ENCODE measurements at regions not wholly inside any gene's neighbourhood (a gene's known extent, or its start where the extent isn't known, plus 50 kb on each side); places are given as distances from the start of the nearest gene placed in this dataset.

DNA sequence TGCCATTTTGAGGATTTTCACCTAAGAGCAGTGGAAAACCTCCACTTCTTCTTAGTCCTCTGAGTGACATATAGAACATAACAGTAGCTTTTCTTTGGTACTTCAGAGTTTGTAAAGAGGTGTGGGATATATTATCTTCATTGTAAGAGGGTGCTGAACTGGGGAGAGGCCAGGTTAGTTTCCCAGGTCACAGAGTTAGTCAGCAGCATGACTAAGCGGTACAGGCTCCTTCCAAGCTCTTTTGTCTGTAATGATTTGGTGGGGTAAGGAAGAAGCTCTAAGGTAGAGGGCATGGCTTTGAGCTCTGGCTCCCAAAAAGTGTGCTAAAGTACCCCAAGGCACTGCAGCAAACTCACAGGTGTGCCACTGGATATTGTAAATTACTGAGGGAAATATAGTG, 325.0 kb upstream of the PLXNA2 start:
- intact Hi-C loops (cut with DNase I), result no loop called here
- Histone ChIP-seq H3K36me3 (no peaks in the 10 kb centered on the region), H3K9me3 (no peaks in the 10 kb centered on the region), H3K27ac (no peak overlapping the region), H3K4me1 (no peaks in the 10 kb centered on the region), H3K4me3 (no peak overlapping the region), H3K27me3 (no peaks in the 10 kb centered on the region)
- DNase-seq, result no peak
- 76 to 87% methylated on average over 1 of the region's 1 CpG for WGBS, 2 donors
- no peak for ATAC-seq
- no peak for FAIRE-seq
- TF ChIP-seq, protein P1, sequence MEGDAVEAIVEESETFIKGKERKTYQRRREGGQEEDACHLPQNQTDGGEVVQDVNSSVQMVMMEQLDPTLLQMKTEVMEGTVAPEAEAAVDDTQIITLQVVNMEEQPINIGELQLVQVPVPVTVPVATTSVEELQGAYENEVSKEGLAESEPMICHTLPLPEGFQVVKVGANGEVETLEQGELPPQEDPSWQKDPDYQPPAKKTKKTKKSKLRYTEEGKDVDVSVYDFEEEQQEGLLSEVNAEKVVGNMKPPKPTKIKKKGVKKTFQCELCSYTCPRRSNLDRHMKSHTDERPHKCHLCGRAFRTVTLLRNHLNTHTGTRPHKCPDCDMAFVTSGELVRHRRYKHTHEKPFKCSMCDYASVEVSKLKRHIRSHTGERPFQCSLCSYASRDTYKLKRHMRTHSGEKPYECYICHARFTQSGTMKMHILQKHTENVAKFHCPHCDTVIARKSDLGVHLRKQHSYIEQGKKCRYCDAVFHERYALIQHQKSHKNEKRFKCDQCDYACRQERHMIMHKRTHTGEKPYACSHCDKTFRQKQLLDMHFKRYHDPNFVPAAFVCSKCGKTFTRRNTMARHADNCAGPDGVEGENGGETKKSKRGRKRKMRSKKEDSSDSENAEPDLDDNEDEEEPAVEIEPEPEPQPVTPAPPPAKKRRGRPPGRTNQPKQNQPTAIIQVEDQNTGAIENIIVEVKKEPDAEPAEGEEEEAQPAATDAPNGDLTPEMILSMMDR (IDR thresholded peaks at IDR 0.05), result no peak

DNA sequence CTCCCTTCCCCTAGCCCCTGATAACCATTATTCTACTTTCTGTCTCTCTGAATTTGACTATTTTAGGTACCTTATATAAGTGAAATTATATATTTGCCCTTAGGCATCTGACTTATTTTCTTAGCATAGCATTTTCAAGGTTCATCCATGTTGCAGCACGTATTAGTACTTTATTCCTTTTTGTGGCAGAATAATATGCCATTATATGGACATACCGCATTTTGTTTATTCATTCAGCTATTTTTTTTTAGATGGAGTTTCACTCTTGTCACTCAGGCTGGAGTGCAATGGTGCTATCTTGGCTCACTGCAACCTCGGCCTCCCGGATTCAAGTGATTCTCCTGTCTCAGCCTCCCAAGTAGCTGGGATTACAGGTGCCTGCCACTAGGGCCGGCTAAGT, 326.2 kb upstream of the PLXNA2 start:
- intact Hi-C loops (cut with DNase I), result no loop called here
- ATAC-seq (no peak), DNase-seq (no peak), FAIRE-seq (no peak)
- Histone ChIP-seq H3K4me1 (no peaks in the 10 kb centered on the region), H3K4me3 (no peak overlapping the region), H3K36me3 (no peaks in the 10 kb centered on the region), H3K27ac (no peak overlapping the region), H3K9me3 (no peaks in the 10 kb centered on the region), H3K27me3 (no peaks in the 10 kb centered on the region)
- TF ChIP-seq, protein P1 (IDR thresholded peaks at IDR 0.05), result no peak
- 73 to 87% methylated on average over 5 of the region's 5 CpGs for WGBS, 2 donors

DNA sequence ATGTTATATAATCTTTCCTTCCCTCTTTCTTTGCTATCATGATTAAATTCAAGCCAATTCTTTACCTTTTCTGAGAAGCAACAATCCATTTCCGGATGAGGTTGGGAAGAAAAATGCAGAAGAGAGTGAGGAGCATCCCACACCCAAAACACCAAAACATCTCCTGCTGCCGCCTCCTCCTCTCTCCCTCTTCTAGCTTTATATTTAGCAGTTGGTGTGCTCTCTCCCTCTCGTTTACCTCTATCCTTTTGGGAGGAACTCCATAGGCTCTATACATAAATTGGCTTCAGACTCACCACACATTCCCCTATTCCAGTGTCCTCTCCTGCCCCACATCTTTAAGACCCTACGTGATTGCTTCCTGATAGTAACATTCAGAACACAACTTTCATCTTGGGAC, 332.2 kb upstream of the PLXNA2 start:
- intact Hi-C loops (cut with DNase I), result no loop called here
- Histone ChIP-seq H3K4me3 (no peak overlapping the region), H3K27ac (no peak overlapping the region), H3K4me1 (no peaks in the 10 kb centered on the region), H3K27me3 (no peaks in the 10 kb centered on the region), H3K36me3 (no peaks in the 10 kb centered on the region), H3K9me3 (no peaks in the 10 kb centered on the region)
- ATAC-seq, result no peak
- no peak for FAIRE-seq
- WGBS, 2 donors, result 50 to 67% methylated on average over 4 of the region's 4 CpGs
- DNase-seq, result no peak
- TF ChIP-seq, protein P1 (IDR thresholded peaks at IDR 0.05), result no peak

DNA sequence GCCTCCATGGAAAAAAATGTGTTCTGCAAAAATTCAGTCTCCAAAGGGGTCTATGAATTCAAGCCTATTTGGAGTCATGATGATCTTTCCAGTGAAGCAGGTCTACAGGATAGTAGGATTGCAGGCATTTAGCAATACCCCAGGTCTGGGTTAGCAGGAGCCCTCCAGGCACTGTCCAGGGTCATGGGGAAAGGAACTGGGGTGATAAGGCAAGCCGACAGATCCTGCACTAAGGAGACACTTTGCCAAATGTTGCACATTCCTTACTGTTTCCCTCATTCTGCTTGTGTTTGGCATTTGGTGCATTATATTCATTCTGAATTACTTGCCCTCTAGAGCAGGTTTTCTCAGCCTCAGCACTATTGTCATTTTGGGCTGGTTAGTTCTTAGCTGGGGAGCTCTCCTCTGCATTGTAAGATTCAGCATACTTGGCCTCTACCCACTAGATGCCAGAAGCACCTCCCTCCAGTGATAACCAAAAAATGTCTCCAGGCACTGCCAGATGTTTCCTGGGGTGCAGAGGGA, 333.3 kb upstream of the PLXNA2 start:
- DNase-seq (no peak), ATAC-seq (no peak), FAIRE-seq (no peak)
- H3K4me3 ChIP-seq, result no peak overlapping the region
- H3K4me1 ChIP-seq, result no peaks in the 10 kb centered on the region
- no peaks in the 10 kb centered on the region for H3K9me3 ChIP-seq
- H3K27me3 ChIP-seq, result no peaks in the 10 kb centered on the region
- intact Hi-C loops (cut with DNase I), result no loop called here
- TF ChIP-seq, protein P1 (IDR thresholded peaks at IDR 0.05), result no peak
- H3K27ac ChIP-seq, result no peak overlapping the region
- H3K36me3 ChIP-seq, result no peaks in the 10 kb centered on the region
- WGBS, 2 donors, result 37 to 48% methylated on average over 1 of the region's 1 CpG

DNA sequence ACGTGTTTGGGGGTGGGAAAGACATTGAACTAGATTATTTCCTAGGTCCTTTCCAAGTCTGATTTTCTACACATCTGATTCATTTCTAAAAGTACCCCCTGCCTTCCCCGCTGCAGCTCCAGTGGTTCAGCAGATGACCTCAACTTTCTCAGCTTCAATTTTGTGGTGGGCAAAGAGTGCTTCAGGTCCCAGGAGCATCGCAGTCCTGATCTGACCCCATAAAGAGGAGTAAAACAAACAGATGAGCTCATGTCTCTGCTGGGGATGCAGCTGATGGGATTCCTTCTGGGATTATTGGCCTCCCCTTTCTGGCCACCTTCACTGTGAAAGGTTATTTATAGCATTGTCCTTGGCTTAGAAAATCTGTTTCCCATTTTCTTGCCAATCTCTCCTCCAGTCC, 337.0 kb upstream of the PLXNA2 start:
- TF ChIP-seq, protein P1 (IDR thresholded peaks at IDR 0.05), result no peak
- H3K4me1 ChIP-seq, result no peaks in the 10 kb centered on the region
- intact Hi-C loops (cut with DNase I), result no loop called here
- no peak for ATAC-seq
- FAIRE-seq, result no peak
- no peak for DNase-seq
- WGBS, 2 donors, result 61 to 68% methylated on average over 3 of the region's 3 CpGs
- no peak overlapping the region for H3K4me3 ChIP-seq
- H3K27ac ChIP-seq, result no peak overlapping the region
- H3K9me3 ChIP-seq, result no peaks in the 10 kb centered on the region
- H3K36me3 ChIP-seq, result no peaks in the 10 kb centered on the region
- no peaks in the 10 kb centered on the region for H3K27me3 ChIP-seq
